Right hindlimb (tissue), 1 donor: ENCODE measurements at regions not wholly inside any gene's neighbourhood (a gene's known extent, or its start where the extent isn't known, plus 50 kb on each side); places are given as distances from the start of the nearest gene placed in this dataset.
A peak's percentile ranks its signal among the peaks of the same experiment; 100 is the strongest.

Source experiments
- DNase-seq: peaks from one replicate; pipeline ENCODE4 v3.0.0-alpha.2; 2018

- DNase-seq = peak; percentile 49
Measured at GRCh38 chr2:19086231-19086651, 272.2 kb downstream of the OSR1 start.

GRCh38 chr2:19078709-19079108 lies 279.7 kb downstream of the OSR1 start:
- DNase-seq = no peak

GRCh38 chr2:19073522-19073921 lies 284.9 kb downstream of the OSR1 start:
- DNase-seq = no peak

GRCh38 chr2:19072161-19072560 lies 286.3 kb downstream of the OSR1 start:
- DNase-seq = no peak

GRCh38 chr2:19070886-19071285 lies 287.5 kb downstream of the OSR1 start:
- no peak for DNase-seq

GRCh38 chr2:19068206-19068605 lies 290.2 kb downstream of the OSR1 start:
- DNase-seq = no peak

GRCh38 chr2:19062370-19062769 lies 296.1 kb downstream of the OSR1 start:
- no peak for DNase-seq

GRCh38 chr2:19059076-19059475 lies 299.3 kb downstream of the OSR1 start:
- DNase-seq = no peak

GRCh38 chr2:19051203-19051831 lies 307.1 kb downstream of the OSR1 start:
- no peak for DNase-seq

- DNase-seq = no peak
Measured at GRCh38 chr2:19050354-19050753, 308.1 kb downstream of the OSR1 start.

GRCh38 chr2:19048593-19049266 lies 309.7 kb downstream of the OSR1 start:
- peak; percentile 69 for DNase-seq

- no peak for DNase-seq
Measured at GRCh38 chr2:19046986-19047780, 311.2 kb downstream of the OSR1 start.

- no peak for DNase-seq
Measured at GRCh38 chr2:19045151-19045550, 313.3 kb downstream of the OSR1 start.

- no peak for DNase-seq
Measured at GRCh38 chr2:19043893-19044292, 314.5 kb downstream of the OSR1 start.

GRCh38 chr2:19041434-19042041 lies 316.9 kb downstream of the OSR1 start:
- no peak for DNase-seq

GRCh38 chr2:19038071-19039015 lies 320.1 kb downstream of the OSR1 start:
- no peak for DNase-seq

GRCh38 chr2:19036091-19036490 lies 322.3 kb downstream of the OSR1 start:
- no peak for DNase-seq

GRCh38 chr2:19035238-19035637 lies 323.2 kb downstream of the OSR1 start:
- DNase-seq = no peak

GRCh38 chr2:19033240-19033639 lies 325.2 kb downstream of the OSR1 start:
- no peak for DNase-seq

GRCh38 chr2:19031642-19032041 lies 326.8 kb downstream of the OSR1 start:
- no peak for DNase-seq

- DNase-seq = no peak
Measured at GRCh38 chr2:19029655-19030054, 328.8 kb downstream of the OSR1 start.
